Esophagus squamous epithelium (tissue), 5 donors: ENCODE measurements at regions not wholly inside any gene's neighbourhood (a gene's known extent, or its start where the extent isn't known, plus 50 kb on each side); places are given as distances from the start of the nearest gene placed in this dataset.

Experiments used
- DNase-seq: peaks from one replicate; lab custom pipeline; 2025; lab: John Stamatoyannopoulos, UW
- H3K27ac ChIP-seq, 4 donors: fragments of 200-600 bp; sonication (generic); one replicate each; pipeline ENCODE4 v1.5.1; 2016 to 2019; ENCODE audit warnings: mild to moderate bottlenecking in 1 of 4
- H3K27me3 ChIP-seq, 4 donors: fragments of 200-600 bp; sonication (generic); 1 replicate in 3 of 4; 2 replicates in 1 of 4; pipeline versions ENCODE4 v1.5.1 to v1.6.0; 2017 to 2021; ENCODE audit warnings: antibody characterized with exemption in 1 of 4
- H3K36me3 ChIP-seq, 3 donors: fragments of 200-600 bp; sonication (generic); one replicate each; pipeline ENCODE4 v1.5.1; 2016 to 2019
- H3K4me1 ChIP-seq, 3 donors: fragments of 200-600 bp; sonication (generic); one replicate each; pipeline ENCODE4 v1.5.1; 2017 to 2019
- H3K4me3 ChIP-seq, 4 donors: fragments of 200-600 bp; sonication (generic); 1 replicate in 3 of 4; 2 replicates in 1 of 4; pipeline ENCODE4 v1.5.1; 2016 to 2019; ENCODE audit warnings: mild to moderate bottlenecking in 2 of 4, moderate library complexity in 1 of 4
- H3K9me3 ChIP-seq, 3 donors: fragments of 200-600 bp; sonication (generic); one replicate each; pipeline ENCODE4 v1.5.1; 2016 to 2019
- CTCF ChIP-seq, 6 experiments: fragments of 450-650 bp in 4 of 6; fragments of 200-600 bp in 2 of 6; sonication (generic) in 2 of 6; IDR thresholded peaks; one replicate each; pipeline ENCODE4 v1.5.1; 2016 to 2019; ENCODE audit warnings: antibody characterized with exemption in 6 of 6, mild to moderate bottlenecking in 4 of 6, moderate library complexity in 4 of 6
- POLR2A ChIP-seq, 4 donors: fragments of 450-650 bp; IDR thresholded peaks; one replicate each; pipeline ENCODE4 v1.6.1; 2017; ENCODE audit warnings: antibody characterized with exemption in 4 of 4, mild to moderate bottlenecking in 4 of 4, moderate library complexity in 3 of 4
- WGBS, 2 donors: methylation state at CpG; one replicate each; pipeline ENCODE4 v1.1.5; 2018; 5-methylcytosine and 5-hydroxymethylcytosine counted together
- intact Hi-C: fragments of 100-400 bp; cut with DNase I; formaldehyde crosslinking; loops from one replicate; pipeline ENCODE4 v1.15.0; 2022
- donor health status: DM: yes; HTN: yes; CAD: no.

DNA sequence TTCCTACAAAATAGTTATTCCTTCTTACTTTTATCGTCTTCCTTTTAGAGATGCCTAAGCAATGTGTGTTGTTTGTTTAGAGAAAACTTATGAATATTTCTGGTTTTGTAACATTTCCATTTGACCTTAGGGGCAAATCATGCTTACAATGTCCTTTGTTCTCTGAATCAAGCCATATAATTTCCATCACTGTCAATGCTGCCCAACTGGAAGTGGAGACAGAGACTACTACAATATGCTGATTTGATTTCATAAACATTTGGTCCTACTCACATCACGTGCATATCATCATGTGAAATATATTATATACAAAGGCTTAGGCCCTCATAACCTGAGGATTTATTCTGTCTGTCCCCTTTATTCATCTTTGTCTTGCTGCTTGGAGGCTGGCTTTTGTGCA, 183.2 kb upstream of the CD180 start:
- Histone ChIP-seq H3K36me3 (no peaks in the 10 kb centered on the region), H3K27ac (no peak overlapping the region), H3K4me3 (no peak overlapping the region), H3K4me1 (peaks cover 0 to 18% (median 0%) of the 10 kb centered on the region in 3 donors), H3K27me3 (no peaks in the 10 kb centered on the region), H3K9me3 (no peaks in the 10 kb centered on the region)
- WGBS, 2 donors, result 77 to 84% methylated on average over 2 of the region's 2 CpGs
- intact Hi-C loops, result no loop called here
- TF ChIP-seq POLR2A (IDR thresholded peaks at IDR 0.05) (no peak), CTCF (IDR thresholded peaks at IDR 0.05) (no peak)
- no peak for DNase-seq

- Histone ChIP-seq H3K27me3 (no peaks in the 10 kb centered on the region), H3K4me3 (no peak overlapping the region), H3K9me3 (no peaks in the 10 kb centered on the region), H3K27ac (peak overlapping the region in 1 of 4 donors; percentile 37), H3K4me1 (peaks cover 0 to 18% (median 0%) of the 10 kb centered on the region in 3 donors), H3K36me3 (no peaks in the 10 kb centered on the region)
- intact Hi-C loops, result no loop called here
- DNase-seq, result no peak
- 27 to 30% methylated on average over 1 of the region's 1 CpG for WGBS, 2 donors
- no peak for TF ChIP-seq CTCF (IDR thresholded peaks at IDR 0.05)
- no peak for TF ChIP-seq POLR2A (IDR thresholded peaks at IDR 0.05)
Observed at GRCh38 chr5:67378256-67378655, 181.7 kb upstream of the CD180 start.

DNA sequence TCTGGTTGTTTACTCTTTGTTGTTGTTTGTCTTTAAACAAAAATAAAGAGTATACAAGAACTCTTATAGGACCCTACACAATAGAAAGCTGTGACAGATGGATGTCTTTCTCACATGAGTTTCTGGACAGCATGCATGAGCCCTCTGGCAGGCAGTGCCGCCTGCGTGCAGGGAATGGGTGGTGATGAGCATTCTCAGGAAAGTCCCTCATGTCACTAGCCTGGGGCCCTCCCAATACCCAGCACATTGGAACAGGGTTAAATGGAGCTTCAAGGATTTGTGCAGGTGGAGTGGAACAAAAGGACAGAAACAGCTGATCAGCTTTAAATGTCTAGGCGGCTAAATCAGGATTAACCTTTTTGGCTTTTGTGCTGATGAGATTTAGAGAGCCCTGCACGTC, 181.0 kb upstream of the CD180 start:
- Histone ChIP-seq H3K9me3 (no peaks in the 10 kb centered on the region), H3K27ac (peak overlapping the region in 1 of 4 donors; percentile 37), H3K36me3 (no peaks in the 10 kb centered on the region), H3K4me3 (no peak overlapping the region), H3K27me3 (no peaks in the 10 kb centered on the region), H3K4me1 (peaks cover 0 to 18% (median 0%) of the 10 kb centered on the region in 3 donors)
- TF ChIP-seq CTCF (IDR thresholded peaks at IDR 0.05) (no peak), POLR2A (IDR thresholded peaks at IDR 0.05) (no peak)
- intact Hi-C loops, result no loop called here
- 28 to 49% methylated on average over 4 of the region's 4 CpGs for WGBS, 2 donors
- no peak for DNase-seq

DNA sequence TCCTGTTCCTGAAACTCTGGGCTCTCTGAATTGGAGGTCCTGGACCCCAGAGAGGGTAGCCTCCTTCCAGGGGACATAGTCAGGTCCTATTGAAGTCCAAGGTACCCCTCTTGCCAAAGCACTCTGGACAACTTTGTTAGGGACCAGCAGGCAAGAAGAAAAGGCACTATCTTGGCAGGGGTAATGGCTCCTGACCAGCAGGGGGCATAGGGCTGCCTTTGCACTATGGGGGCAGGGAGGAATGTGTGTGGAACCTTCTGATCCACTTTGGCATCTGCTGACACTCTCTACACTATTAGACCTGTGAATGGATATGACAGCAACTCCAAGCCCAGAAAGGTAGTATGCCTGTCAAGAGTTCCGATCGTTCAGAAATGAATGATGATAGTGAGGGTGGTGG, 179.0 kb upstream of the CD180 start:
- peaks cover 0 to 15% (median 0%) of the 10 kb centered on the region in 3 donors for H3K4me1 ChIP-seq
- H3K4me3 ChIP-seq, result no peak overlapping the region
- no peak for DNase-seq
- H3K36me3 ChIP-seq, result no peaks in the 10 kb centered on the region
- no peak for TF ChIP-seq CTCF (IDR thresholded peaks at IDR 0.05)
- TF ChIP-seq POLR2A (IDR thresholded peaks at IDR 0.05), result no peak
- H3K9me3 ChIP-seq, result no peaks in the 10 kb centered on the region
- WGBS, 2 donors, result 95% methylated on average over 2 of the region's 2 CpGs; no CpG with 5 or more reads in 1 of the 2 donors
- intact Hi-C loops, result no loop called here
- no peaks in the 10 kb centered on the region for H3K27me3 ChIP-seq
- no peak overlapping the region for H3K27ac ChIP-seq

GRCh38 chr5:67374378-67374777, 177.8 kb upstream of the CD180 start:
- Histone ChIP-seq H3K9me3 (no peaks in the 10 kb centered on the region), H3K27ac (no peak overlapping the region), H3K27me3 (no peaks in the 10 kb centered on the region), H3K36me3 (no peaks in the 10 kb centered on the region), H3K4me3 (no peak overlapping the region), H3K4me1 (peaks cover 0 to 15% (median 0%) of the 10 kb centered on the region in 3 donors)
- 21 to 25% methylated on average over 2 of the region's 2 CpGs for WGBS, 2 donors
- DNase-seq, result no peak
- intact Hi-C loops, result no loop called here
- TF ChIP-seq POLR2A (IDR thresholded peaks at IDR 0.05) (no peak), CTCF (IDR thresholded peaks at IDR 0.05) (no peak)
